HuH-7.5 (cell line): ENCODE measurements at regions not wholly inside any gene's neighbourhood (a gene's known extent, or its start where the extent isn't known, plus 50 kb on each side); places are given as distances from the start of the nearest gene placed in this dataset.

ENCODE experiments used
- DNase-seq: peaks from one replicate; pipeline ENCODE4 v3.0.0; 2011; ENCODE audit warnings: low spot score

- no peak for DNase-seq
These were observed 62.7 kb upstream of the IGFBP3 start for GRCh38 chr7:45983720-45984255.

- no peak for DNase-seq
These were observed 62.0 kb upstream of the IGFBP3 start for GRCh38 chr7:45982907-45983719.

- no peak for DNase-seq
These were observed 61.1 kb upstream of the IGFBP3 start for GRCh38 chr7:45982132-45982531.

- DNase-seq: no peak
These were observed 59.9 kb upstream of the IGFBP3 start for GRCh38 chr7:45980973-45981372.

GRCh38 chr7:45980181-45980905 lies 59.3 kb upstream of the IGFBP3 start:
- DNase-seq: no peak

- DNase-seq: no peak
These were observed 58.5 kb upstream of the IGFBP3 start for GRCh38 chr7:45979275-45980180.

GRCh38 chr7:45978731-45979211 lies 57.7 kb upstream of the IGFBP3 start:
- DNase-seq: no peak

GRCh38 chr7:45978010-45978681 lies 57.1 kb upstream of the IGFBP3 start:
- DNase-seq: no peak

- no peak for DNase-seq
These were observed 56.2 kb upstream of the IGFBP3 start for GRCh38 chr7:45977256-45977780.

- no peak for DNase-seq
These were observed 55.4 kb upstream of the IGFBP3 start for GRCh38 chr7:45976485-45976856.

- no peak for DNase-seq
These were observed 54.9 kb upstream of the IGFBP3 start for GRCh38 chr7:45975847-45976484.

GRCh38 chr7:45975367-45975766 lies 54.3 kb upstream of the IGFBP3 start:
- no peak for DNase-seq

GRCh38 chr7:45974540-45975360 lies 53.7 kb upstream of the IGFBP3 start:
- no peak for DNase-seq

- DNase-seq: no peak
These were observed 52.9 kb upstream of the IGFBP3 start for GRCh38 chr7:45973725-45974532.

GRCh38 chr7:45972629-45973312 lies 51.7 kb upstream of the IGFBP3 start:
- DNase-seq: no peak

- no peak for DNase-seq
These were observed 50.6 kb upstream of the IGFBP3 start for GRCh38 chr7:45971661-45972175.

- no peak for DNase-seq
These were observed 50.1 kb upstream of the IGFBP3 start for GRCh38 chr7:45971171-45971570.
